ENCODE measurements at regions not wholly inside any gene's neighbourhood (a gene's known extent, or its start where the extent isn't known, plus 50 kb on each side); places are given as distances from the start of the nearest gene placed in this dataset.

DNA sequence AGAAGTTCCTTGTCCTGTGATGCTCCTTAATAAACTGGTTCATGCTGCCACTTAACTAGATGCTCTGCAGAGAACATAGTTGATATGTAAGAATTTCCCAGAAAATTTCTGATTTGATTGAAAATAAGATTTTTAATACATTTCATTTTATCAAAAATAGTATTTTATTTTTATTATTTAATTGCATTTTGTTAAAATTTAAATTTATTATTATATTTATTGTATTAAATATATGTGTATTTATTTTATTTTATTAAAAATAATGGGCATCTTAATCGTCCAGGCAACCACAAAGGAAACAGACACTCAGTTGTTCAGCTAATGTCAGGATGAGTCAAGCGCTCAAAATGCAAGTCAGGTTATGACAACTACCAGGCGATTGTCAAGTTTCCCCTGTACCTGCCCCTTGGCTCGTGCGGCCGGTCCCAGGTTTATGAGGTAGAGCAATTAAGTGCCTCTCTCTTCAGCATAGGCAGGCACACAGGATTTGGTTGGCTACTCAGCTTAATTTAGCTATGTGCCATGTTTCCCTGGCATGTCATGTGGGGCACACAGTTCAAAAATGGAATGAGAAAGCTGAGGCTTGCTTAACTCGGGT, 361.2 kb downstream of the RND3 start:
- H3K36me3 ChIP-seq (ENCODE audit: insufficient read depth, low read length) = no peaks in the 10 kb centered on the region
- H3K27me3 ChIP-seq (ENCODE audit: insufficient read depth, low read length) = no peaks in the 10 kb centered on the region
- H3K4me3 ChIP-seq (ENCODE audit: insufficient read depth, low read length) = no peak overlapping the region
- peaks cover 36% of the 10 kb centered on the region for H3K4me1 ChIP-seq (ENCODE audit: insufficient read depth, low read length)
- no peaks in the 10 kb centered on the region for H3K79me2 ChIP-seq (ENCODE audit: insufficient read depth, low read length)
- DNase-seq (ENCODE audit: insufficient read length, low spot score, missing footprints) = no peak
- TF ChIP-seq, protein P1, sequence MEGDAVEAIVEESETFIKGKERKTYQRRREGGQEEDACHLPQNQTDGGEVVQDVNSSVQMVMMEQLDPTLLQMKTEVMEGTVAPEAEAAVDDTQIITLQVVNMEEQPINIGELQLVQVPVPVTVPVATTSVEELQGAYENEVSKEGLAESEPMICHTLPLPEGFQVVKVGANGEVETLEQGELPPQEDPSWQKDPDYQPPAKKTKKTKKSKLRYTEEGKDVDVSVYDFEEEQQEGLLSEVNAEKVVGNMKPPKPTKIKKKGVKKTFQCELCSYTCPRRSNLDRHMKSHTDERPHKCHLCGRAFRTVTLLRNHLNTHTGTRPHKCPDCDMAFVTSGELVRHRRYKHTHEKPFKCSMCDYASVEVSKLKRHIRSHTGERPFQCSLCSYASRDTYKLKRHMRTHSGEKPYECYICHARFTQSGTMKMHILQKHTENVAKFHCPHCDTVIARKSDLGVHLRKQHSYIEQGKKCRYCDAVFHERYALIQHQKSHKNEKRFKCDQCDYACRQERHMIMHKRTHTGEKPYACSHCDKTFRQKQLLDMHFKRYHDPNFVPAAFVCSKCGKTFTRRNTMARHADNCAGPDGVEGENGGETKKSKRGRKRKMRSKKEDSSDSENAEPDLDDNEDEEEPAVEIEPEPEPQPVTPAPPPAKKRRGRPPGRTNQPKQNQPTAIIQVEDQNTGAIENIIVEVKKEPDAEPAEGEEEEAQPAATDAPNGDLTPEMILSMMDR (IDR thresholded peaks at IDR 0.05; ENCODE audit: extremely low read depth, low read depth, low read length) = no peak
- H4K20me1 ChIP-seq (ENCODE audit: insufficient read depth, low read length) = no peaks in the 10 kb centered on the region
- no peaks in the 10 kb centered on the region for H3K9me3 ChIP-seq (ENCODE audit: low read depth, low read length)
- peak overlapping the region; percentile 47 for H3K4me2 ChIP-seq (ENCODE audit: insufficient read depth, low read length)
- H2AFZ ChIP-seq (ENCODE audit: low read length) = peak overlapping the region; percentile 60
- peak overlapping the region; percentile 47 for H3K27ac ChIP-seq (ENCODE audit: low read depth, low read length)

- no peaks in the 10 kb centered on the region for H3K9me3 ChIP-seq (ENCODE audit: low read depth, low read length)
- H3K27me3 ChIP-seq (ENCODE audit: insufficient read depth, low read length) = no peaks in the 10 kb centered on the region
- H3K4me3 ChIP-seq (ENCODE audit: insufficient read depth, low read length) = peak overlapping the region; percentile 8
- peak overlapping the region; percentile 46 for H3K27ac ChIP-seq (ENCODE audit: low read depth, low read length)
- H4K20me1 ChIP-seq (ENCODE audit: insufficient read depth, low read length) = no peaks in the 10 kb centered on the region
- no peaks in the 10 kb centered on the region for H3K36me3 ChIP-seq (ENCODE audit: insufficient read depth, low read length)
- H3K4me2 ChIP-seq (ENCODE audit: insufficient read depth, low read length) = peak overlapping the region; percentile 47
- H2AFZ ChIP-seq (ENCODE audit: low read length) = peak overlapping the region; percentile 8
- TF ChIP-seq, protein P1 (IDR thresholded peaks at IDR 0.05; ENCODE audit: extremely low read depth, low read depth, low read length) = peak; percentile 37
- H3K79me2 ChIP-seq (ENCODE audit: insufficient read depth, low read length) = no peaks in the 10 kb centered on the region
- peaks cover 36% of the 10 kb centered on the region for H3K4me1 ChIP-seq (ENCODE audit: insufficient read depth, low read length)
- DNase-seq (ENCODE audit: insufficient read length, low spot score, missing footprints) = peak; percentile 70
These were observed 361.8 kb downstream of the RND3 start for GRCh38 chr2:150125708-150126107.

DNA sequence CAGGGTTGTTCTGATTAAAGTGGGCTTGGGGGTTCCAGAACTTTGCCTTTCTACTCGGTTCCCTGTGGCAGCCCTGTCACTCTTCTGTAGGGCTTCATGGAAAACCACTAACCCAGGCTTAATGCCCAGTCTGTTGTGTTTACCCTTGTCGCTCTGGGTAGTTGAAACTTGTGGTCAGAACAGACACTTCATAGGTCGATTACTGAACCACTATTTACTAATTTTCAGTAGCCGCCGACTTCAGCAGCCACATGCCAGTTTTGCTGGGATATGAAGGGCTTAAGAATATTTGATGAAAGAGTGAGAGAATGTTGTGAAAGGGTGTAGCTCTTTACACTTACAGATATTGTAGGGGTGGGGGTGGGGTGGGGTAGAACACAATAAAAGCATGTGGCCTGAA, 362.3 kb downstream of the RND3 start:
- Histone ChIP-seq H4K20me1 (ENCODE audit: insufficient read depth, low read length) (no peaks in the 10 kb centered on the region), H3K27me3 (ENCODE audit: insufficient read depth, low read length) (no peaks in the 10 kb centered on the region), H3K4me3 (ENCODE audit: insufficient read depth, low read length) (no peak overlapping the region), H3K4me1 (ENCODE audit: insufficient read depth, low read length) (peaks cover 36% of the 10 kb centered on the region), H3K27ac (ENCODE audit: low read depth, low read length) (peak overlapping the region; percentile 46), H2AFZ (ENCODE audit: low read length) (no peak overlapping the region), H3K4me2 (ENCODE audit: insufficient read depth, low read length) (peak overlapping the region; percentile 47), H3K36me3 (ENCODE audit: insufficient read depth, low read length) (no peaks in the 10 kb centered on the region), H3K79me2 (ENCODE audit: insufficient read depth, low read length) (no peaks in the 10 kb centered on the region), H3K9me3 (ENCODE audit: low read depth, low read length) (no peaks in the 10 kb centered on the region)
- DNase-seq (ENCODE audit: insufficient read length, low spot score, missing footprints) = peak; percentile 53
- TF ChIP-seq, protein P1 (IDR thresholded peaks at IDR 0.05; ENCODE audit: extremely low read depth, low read depth, low read length) = no peak

GRCh38 chr2:150124739-150125138, 362.7 kb downstream of the RND3 start:
- Histone ChIP-seq H3K4me2 (ENCODE audit: insufficient read depth, low read length) (peak overlapping the region; percentile 47), H4K20me1 (ENCODE audit: insufficient read depth, low read length) (no peaks in the 10 kb centered on the region), H3K9me3 (ENCODE audit: low read depth, low read length) (no peaks in the 10 kb centered on the region), H2AFZ (ENCODE audit: low read length) (no peak overlapping the region), H3K27ac (ENCODE audit: low read depth, low read length) (peak overlapping the region; percentile 32), H3K27me3 (ENCODE audit: insufficient read depth, low read length) (no peaks in the 10 kb centered on the region), H3K4me3 (ENCODE audit: insufficient read depth, low read length) (no peak overlapping the region), H3K79me2 (ENCODE audit: insufficient read depth, low read length) (no peaks in the 10 kb centered on the region), H3K4me1 (ENCODE audit: insufficient read depth, low read length) (peaks cover 36% of the 10 kb centered on the region), H3K36me3 (ENCODE audit: insufficient read depth, low read length) (no peaks in the 10 kb centered on the region)
- TF ChIP-seq, protein P1 (IDR thresholded peaks at IDR 0.05; ENCODE audit: extremely low read depth, low read depth, low read length) = no peak
- DNase-seq (ENCODE audit: insufficient read length, low spot score, missing footprints) = no peak

All from osteoblast (primary cell).